ENCODE measurements at regions not wholly inside any gene's neighbourhood (a gene's known extent, or its start where the extent isn't known, plus 50 kb on each side); places are given as distances from the start of the nearest gene placed in this dataset.

- TF ChIP-seq ZFP3 (CRISPR knock-in tag; IDR thresholded peaks at IDR 0.05) (no peak), TOX (CRISPR knock-in tag; IDR thresholded peaks at IDR 0.05; ENCODE audit: borderline replicate concordance) (no peak), TCF4 (CRISPR knock-in tag; IDR thresholded peaks at IDR 0.05; ENCODE audit: borderline replicate concordance) (no peak)
Observed at GRCh38 chr3:106617276-106617675, 748.5 kb upstream of the CBLB start.

Measured in SK-N-SH treated with all-trans-retinoic acid at 6 μM for 48 hours (cell line).